IMR-90 (cell line): ENCODE measurements at regions not wholly inside any gene's neighbourhood (a gene's known extent, or its start where the extent isn't known, plus 50 kb on each side); places are given as distances from the start of the nearest gene placed in this dataset.

Experiments used
- ATAC-seq: fragments of 200-7000 bp; cut with Tn5 transposase; 2 replicates; pipeline ENCODE4 v1.9.1; 2020; ENCODE audit warnings: low read depth, mild to moderate bottlenecking, moderate library complexity
- BruUV-seq: library from RNA; stranded (reverse); fragments of 400-500 nt; replicated peaks from 2 replicates; lab custom pipeline; 2021; lab: Mats Ljungman, UMichigan
- CTCF ChIA-PET: fragments of 300-600 bp; formaldehyde crosslinking; extraction: SDS; loops from one replicate; lab custom pipeline; 2021; ENCODE audit warnings: antibody characterized with exemption; lab: Yijun Ruan, JAX
- POLR2A ChIA-PET: fragments of 300-600 bp; sonication (Branson Sonifier 250); formaldehyde crosslinking; loops from one replicate; lab custom pipeline; 2022; ENCODE audit warnings: antibody characterized with exemption; ENCODE audit not compliant: unreplicated experiment; lab: Charles Lee
- DNase-seq: peaks from one replicate; pipeline ENCODE4 v3.0.0; 2013
- H2AFZ ChIP-seq: replicated peaks from 2 replicates; pipeline ENCODE3; 2013; ENCODE audit warnings: low read length, mild to moderate bottlenecking; ENCODE audit not compliant: poor library complexity
- H2AK5ac ChIP-seq: 2 replicates; pipeline ENCODE4 v1.6.1; 2013; ENCODE audit warnings: low read depth, low read length, inconsistent platforms
- H2AK9ac ChIP-seq: replicated peaks from 2 replicates; pipeline ENCODE3; 2013; ENCODE audit warnings: mild to moderate bottlenecking, low read depth, low read length, moderate library complexity; ENCODE audit not compliant: poor library complexity
- H2BK120ac ChIP-seq: 2 replicates; pipeline ENCODE4 v1.6.1; 2013; ENCODE audit warnings: low read depth, low read length, inconsistent platforms
- H2BK15ac ChIP-seq: 3 replicates; pipeline ENCODE4 v1.6.1; 2013; ENCODE audit warnings: low read depth, low read length, inconsistent platforms
- H2BK20ac ChIP-seq: 2 replicates; pipeline ENCODE4 v1.6.1; 2013; ENCODE audit warnings: low read depth, mild to moderate bottlenecking, inconsistent platforms, low read length, moderate library complexity
- H2BK5ac ChIP-seq: 2 replicates; pipeline ENCODE4 v1.6.1; 2013; ENCODE audit warnings: mild to moderate bottlenecking, low read depth, low read length, inconsistent platforms; ENCODE audit not compliant: poor library complexity, severe bottlenecking
- H3K14ac ChIP-seq: replicated peaks from 2 replicates; pipeline ENCODE4 v1.6.1; 2013; ENCODE audit warnings: low read depth, low read length, inconsistent platforms
- H3K18ac ChIP-seq: 2 replicates; pipeline ENCODE4 v1.6.1; 2013; ENCODE audit warnings: low read depth, low read length, control low read depth
- H3K23ac ChIP-seq: 2 replicates; pipeline ENCODE4 v1.6.1; 2013; ENCODE audit warnings: low read depth, low read length, inconsistent platforms
- H3K27ac ChIP-seq: 2 replicates; pipeline ENCODE4 v1.5.1; 2013; ENCODE audit warnings: mild to moderate bottlenecking, control low read depth, low read length; ENCODE audit not compliant: insufficient read depth
- H3K27me3 ChIP-seq: 2 replicates; pipeline ENCODE4 v1.6.1; 2013; ENCODE audit warnings: low read length; ENCODE audit not compliant: control insufficient read depth, insufficient read depth
- H3K36me3 ChIP-seq: 2 replicates; pipeline ENCODE4 v1.6.1; 2013; ENCODE audit warnings: low read length, mixed read lengths; ENCODE audit not compliant: control insufficient read depth, insufficient read depth
- H3K4ac ChIP-seq: 2 replicates; pipeline ENCODE4 v1.6.1; 2013; ENCODE audit warnings: low read depth, low read length, inconsistent platforms
- H3K4me1 ChIP-seq: 2 replicates; pipeline ENCODE4 v1.6.1; 2013; ENCODE audit warnings: low read length, mixed read lengths; ENCODE audit not compliant: control insufficient read depth, insufficient read depth
- H3K4me2 ChIP-seq: 2 replicates; pipeline ENCODE4 v1.6.1; 2013; ENCODE audit warnings: low read depth, mild to moderate bottlenecking, control low read depth, low read length, moderate library complexity
- H3K4me3 ChIP-seq: 2 replicates; pipeline ENCODE4 v1.5.1; 2013; ENCODE audit warnings: low read depth, mild to moderate bottlenecking, control low read depth, low read length, moderate library complexity; ENCODE audit not compliant: insufficient read depth
- H3K56ac ChIP-seq: 2 replicates; pipeline ENCODE4 v1.6.1; 2013; ENCODE audit warnings: low read length, inconsistent platforms; ENCODE audit not compliant: insufficient read depth; ENCODE audit errors: extremely low read depth
- H3K79me1 ChIP-seq, 2 experiments: 2 replicates each; pipeline ENCODE4 v1.6.1; 2013; ENCODE audit warnings: low read length in 2 of 2, inconsistent platforms in 1 of 2, low read depth in 1 of 2
- H3K9ac ChIP-seq: 2 replicates; pipeline ENCODE4 v1.6.1; 2013; ENCODE audit warnings: low read depth, low read length, control low read depth
- H3K9me1 ChIP-seq: 2 replicates; pipeline ENCODE4 v1.6.1; 2013; ENCODE audit warnings: low read length, inconsistent platforms; ENCODE audit not compliant: insufficient read depth
- H3K9me3 ChIP-seq: 2 replicates; pipeline ENCODE4 v1.6.1; 2013; ENCODE audit warnings: low read length; ENCODE audit not compliant: control insufficient read depth, insufficient read depth
- H4K20me1 ChIP-seq: 2 replicates; pipeline ENCODE4 v1.6.1; 2013; ENCODE audit warnings: low read length, inconsistent platforms; ENCODE audit not compliant: insufficient read depth
- H4K5ac ChIP-seq: 2 replicates; pipeline ENCODE4 v1.6.1; 2013; ENCODE audit warnings: mild to moderate bottlenecking, low read depth, low read length, control low read depth
- H4K8ac ChIP-seq, 2 experiments: 2 replicates each; pipeline ENCODE4 v1.6.1; 2013; ENCODE audit warnings: low read depth in 2 of 2, low read length in 2 of 2, control low read depth in 1 of 2, inconsistent platforms in 1 of 2
- H4K91ac ChIP-seq: 2 replicates; pipeline ENCODE4 v1.6.1; 2013; ENCODE audit warnings: low read depth, low read length, inconsistent platforms; ENCODE audit not compliant: insufficient read depth
- BHLHE40 ChIP-seq: fragments of 150-350 bp; IDR thresholded peaks from 2 replicates; pipeline ENCODE4 v1.6.1; 2016; ENCODE audit warnings: mild to moderate bottlenecking, low read depth, low read length
- CEBPB ChIP-seq: IDR thresholded peaks from 2 replicates; pipeline ENCODE4 v1.6.1; 2012; ENCODE audit warnings: low read depth, low read length, improper control_type of control experiment
- CHD1 ChIP-seq: IDR thresholded peaks from 2 replicates; pipeline ENCODE4 v1.6.1; 2012; ENCODE audit warnings: low read depth, low read length, improper control_type of control experiment
- FOS ChIP-seq: fragments of 150-350 bp; IDR thresholded peaks from 2 replicates; pipeline ENCODE4 v1.6.1; 2016; ENCODE audit warnings: low read depth, low read length
- MAFK ChIP-seq: IDR thresholded peaks from 2 replicates; pipeline ENCODE4 v1.6.1; 2012; ENCODE audit warnings: low read depth, low read length, improper control_type of control experiment
- MAZ ChIP-seq: IDR thresholded peaks from 2 replicates; pipeline ENCODE4 v1.6.1; 2012; ENCODE audit warnings: low read depth, mild to moderate bottlenecking, low read length, improper control_type of control experiment, moderate library complexity, borderline replicate concordance
- MXI1 ChIP-seq: IDR thresholded peaks from 2 replicates; pipeline ENCODE4 v1.6.1; 2012; ENCODE audit warnings: low read depth, mild to moderate bottlenecking, low read length, moderate library complexity, borderline replicate concordance
- NFE2L2 ChIP-seq: fragments of 150-350 bp; IDR thresholded peaks from 2 replicates; pipeline ENCODE4 v1.6.1; 2016; ENCODE audit warnings: low read depth, mild to moderate bottlenecking, low read length
- POLR2A ChIP-seq: IDR thresholded peaks from 2 replicates; pipeline ENCODE4 v1.6.1; 2012; ENCODE audit warnings: mild to moderate bottlenecking, low read depth, low read length
- RAD21 ChIP-seq: IDR thresholded peaks from 2 replicates; pipeline ENCODE4 v1.6.1; 2012; ENCODE audit warnings: low read length, improper control_type of control experiment
- RCOR1 ChIP-seq: IDR thresholded peaks from 2 replicates; pipeline ENCODE4 v1.6.1; 2012; ENCODE audit warnings: mild to moderate bottlenecking, low read length, improper control_type of control experiment; ENCODE audit not compliant: insufficient replicate concordance
- RFX5 ChIP-seq: IDR thresholded peaks from 2 replicates; pipeline ENCODE4 v1.8.0; 2012; ENCODE audit warnings: low read depth, mild to moderate bottlenecking, low read length, moderate library complexity
- SMC3 ChIP-seq: fragments of 150-350 bp; IDR thresholded peaks from 2 replicates; pipeline ENCODE4 v1.6.1; 2016; ENCODE audit warnings: low read depth, mild to moderate bottlenecking, antibody characterized with exemption, low read length, moderate library complexity
- WGBS, 2 experiments: methylation state at CpG; one replicate each; pipeline versions ENCODE4 v1.1.5 to v1.1.7; 2013; ENCODE audit warnings: missing lambda C conversion rate in 2 of 2; ENCODE audit not compliant: insufficient read length in 1 of 2; ENCODE audit errors: extremely low coverage in 2 of 2; 5-methylcytosine and 5-hydroxymethylcytosine counted together
- dilution Hi-C: fragments of 300-500 bp; cut with HindIII; formaldehyde crosslinking; loops from one replicate; pipeline ENCODE4 v1.14.3; 2018; ENCODE audit warnings: low sequenced_read_pairs; ENCODE audit not compliant: unreplicated experiment
- in situ Hi-C: fragments of 300-500 bp; cut with MboI; formaldehyde crosslinking; loops from 3 replicates; pipeline ENCODE4 v1.14.3; 2019; ENCODE audit warnings: low sequenced_read_pairs, inconsistent platforms, mixed read lengths
- intact Hi-C: fragments of 100-400 bp; cut with micrococcal nuclease; formaldehyde crosslinking; loops from 2 replicates; pipeline ENCODE4 v1.10.0; 2022
- TF ChIP-seq, protein P1 (sequence below): conservative IDR thresholded peaks from 2 replicates; pipeline ENCODE4 v1.5.1; 2012; ENCODE audit warnings: mild to moderate bottlenecking, low read depth, low read length, improper control_type of control experiment
- TF ChIP-seq, protein P2 (sequence below): fragments of 150-350 bp; IDR thresholded peaks from 2 replicates; pipeline ENCODE4 v1.6.1; 2017; ENCODE audit warnings: mild to moderate bottlenecking, antibody characterized with exemption, low read length, low read depth
- TF ChIP-seq, protein P3 (sequence below): fragments of 150-350 bp; IDR thresholded peaks from 2 replicates; pipeline ENCODE4 v1.6.1; 2016; ENCODE audit warnings: low read depth, mild to moderate bottlenecking, low read length, moderate library complexity, borderline replicate concordance

DNA sequence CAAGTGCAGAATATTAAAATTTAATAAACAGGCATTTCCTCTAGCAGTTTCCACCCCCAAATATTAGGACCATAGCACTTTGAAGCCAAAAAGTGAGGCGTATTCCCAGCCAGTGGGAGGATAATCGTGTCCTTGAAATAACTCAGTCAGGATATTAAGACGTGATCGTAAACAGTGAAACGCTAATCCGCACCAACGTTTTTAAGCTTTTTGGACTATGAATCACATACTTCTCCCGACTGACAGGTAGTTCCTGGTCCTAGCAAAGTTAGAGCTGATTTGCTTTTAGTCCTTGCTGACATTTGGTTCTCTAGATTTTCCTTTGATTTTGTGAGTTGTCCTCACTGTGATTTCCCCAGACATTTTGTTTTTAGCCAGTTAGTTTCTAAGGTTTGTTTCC lies 197.1 kb upstream of the ARHGAP20 start:
- Histone ChIP-seq H4K91ac (no peak overlapping the region), H3K56ac (no peak overlapping the region), H4K8ac (no peak overlapping the region), H2AK9ac (no peak overlapping the region), H2BK15ac (peak overlapping the region; percentile 59; the same call in 1 of the 3 replicates), H3K23ac (0 out of 2 replicates have a peak overlapping the region, but pooled peaks have one; percentile 31), H2BK20ac (no peak overlapping the region), H3K9me3 (no peaks in the 10 kb centered on the region), H3K4me3 (no peak overlapping the region), H3K14ac (no peak overlapping the region), H3K9me1 (peaks cover 6% of the 10 kb centered on the region), H3K4me2 (no peak overlapping the region), H4K5ac (no peak overlapping the region), H2BK5ac (no peak overlapping the region), H3K27ac (no peak overlapping the region), H2AFZ (no peak overlapping the region), H3K4ac (no peak overlapping the region), H3K27me3 (0 out of 2 replicates have a peak, but pooled peaks cover 2% of the 10 kb centered on the region), H4K20me1 (peaks cover 5% of the 10 kb centered on the region; the same call in 1 of the 2 replicates), H3K79me1 (no peaks in the 10 kb centered on the region), H2AK5ac (no peak overlapping the region), H3K18ac (no peak overlapping the region), H2BK120ac (no peak overlapping the region), H3K9ac (no peak overlapping the region), H3K36me3 (no peaks in the 10 kb centered on the region), H3K4me1 (peaks cover 6% of the 10 kb centered on the region)
- ATAC-seq (no peak), DNase-seq (no peak)
- dilution Hi-C loops: no loop called here
- BruUV-seq: no TSS peak
- WGBS, 2 experiments: no CpG with 5 or more reads among the region's 8 CpGs
- CTCF ChIA-PET: interaction anchor here (0.6 kb wide), 1 partner anchor 321 kb away, joined by 4 read pairs; no protein-coding TSS in a partner anchor
- in situ Hi-C loops: no loop called here
- POLR2A ChIA-PET: no interaction called here
- no peak for TF ChIP-seq CHD1
- TF ChIP-seq, protein P1, sequence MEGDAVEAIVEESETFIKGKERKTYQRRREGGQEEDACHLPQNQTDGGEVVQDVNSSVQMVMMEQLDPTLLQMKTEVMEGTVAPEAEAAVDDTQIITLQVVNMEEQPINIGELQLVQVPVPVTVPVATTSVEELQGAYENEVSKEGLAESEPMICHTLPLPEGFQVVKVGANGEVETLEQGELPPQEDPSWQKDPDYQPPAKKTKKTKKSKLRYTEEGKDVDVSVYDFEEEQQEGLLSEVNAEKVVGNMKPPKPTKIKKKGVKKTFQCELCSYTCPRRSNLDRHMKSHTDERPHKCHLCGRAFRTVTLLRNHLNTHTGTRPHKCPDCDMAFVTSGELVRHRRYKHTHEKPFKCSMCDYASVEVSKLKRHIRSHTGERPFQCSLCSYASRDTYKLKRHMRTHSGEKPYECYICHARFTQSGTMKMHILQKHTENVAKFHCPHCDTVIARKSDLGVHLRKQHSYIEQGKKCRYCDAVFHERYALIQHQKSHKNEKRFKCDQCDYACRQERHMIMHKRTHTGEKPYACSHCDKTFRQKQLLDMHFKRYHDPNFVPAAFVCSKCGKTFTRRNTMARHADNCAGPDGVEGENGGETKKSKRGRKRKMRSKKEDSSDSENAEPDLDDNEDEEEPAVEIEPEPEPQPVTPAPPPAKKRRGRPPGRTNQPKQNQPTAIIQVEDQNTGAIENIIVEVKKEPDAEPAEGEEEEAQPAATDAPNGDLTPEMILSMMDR: no peak
- TF ChIP-seq, protein P2, sequence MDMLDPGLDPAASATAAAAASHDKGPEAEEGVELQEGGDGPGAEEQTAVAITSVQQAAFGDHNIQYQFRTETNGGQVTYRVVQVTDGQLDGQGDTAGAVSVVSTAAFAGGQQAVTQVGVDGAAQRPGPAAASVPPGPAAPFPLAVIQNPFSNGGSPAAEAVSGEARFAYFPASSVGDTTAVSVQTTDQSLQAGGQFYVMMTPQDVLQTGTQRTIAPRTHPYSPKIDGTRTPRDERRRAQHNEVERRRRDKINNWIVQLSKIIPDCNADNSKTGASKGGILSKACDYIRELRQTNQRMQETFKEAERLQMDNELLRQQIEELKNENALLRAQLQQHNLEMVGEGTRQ: no peak
- TF ChIP-seq, protein P3, sequence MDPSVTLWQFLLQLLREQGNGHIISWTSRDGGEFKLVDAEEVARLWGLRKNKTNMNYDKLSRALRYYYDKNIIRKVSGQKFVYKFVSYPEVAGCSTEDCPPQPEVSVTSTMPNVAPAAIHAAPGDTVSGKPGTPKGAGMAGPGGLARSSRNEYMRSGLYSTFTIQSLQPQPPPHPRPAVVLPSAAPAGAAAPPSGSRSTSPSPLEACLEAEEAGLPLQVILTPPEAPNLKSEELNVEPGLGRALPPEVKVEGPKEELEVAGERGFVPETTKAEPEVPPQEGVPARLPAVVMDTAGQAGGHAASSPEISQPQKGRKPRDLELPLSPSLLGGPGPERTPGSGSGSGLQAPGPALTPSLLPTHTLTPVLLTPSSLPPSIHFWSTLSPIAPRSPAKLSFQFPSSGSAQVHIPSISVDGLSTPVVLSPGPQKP: no peak
- no peak for TF ChIP-seq CEBPB
- TF ChIP-seq POLR2A: no peak
- TF ChIP-seq FOS: no peak
- no peak for TF ChIP-seq BHLHE40
- TF ChIP-seq SMC3: no peak
- no peak for TF ChIP-seq MAFK
- TF ChIP-seq RAD21: no peak
- no peak for TF ChIP-seq RFX5
- TF ChIP-seq RCOR1: no peak
- TF ChIP-seq MXI1: no peak
- TF ChIP-seq NFE2L2: no peak
- TF ChIP-seq MAZ: no peak
- intact Hi-C loops: loop anchor here (5.0 kb wide), 2 partner anchors 197 to 323 kb away; partner anchors contain the start of gene ARHGAP20
